ENCODE measurements at regions not wholly inside any gene's neighbourhood (a gene's known extent, or its start where the extent isn't known, plus 50 kb on each side); places are given as distances from the start of the nearest gene placed in this dataset.

DNA sequence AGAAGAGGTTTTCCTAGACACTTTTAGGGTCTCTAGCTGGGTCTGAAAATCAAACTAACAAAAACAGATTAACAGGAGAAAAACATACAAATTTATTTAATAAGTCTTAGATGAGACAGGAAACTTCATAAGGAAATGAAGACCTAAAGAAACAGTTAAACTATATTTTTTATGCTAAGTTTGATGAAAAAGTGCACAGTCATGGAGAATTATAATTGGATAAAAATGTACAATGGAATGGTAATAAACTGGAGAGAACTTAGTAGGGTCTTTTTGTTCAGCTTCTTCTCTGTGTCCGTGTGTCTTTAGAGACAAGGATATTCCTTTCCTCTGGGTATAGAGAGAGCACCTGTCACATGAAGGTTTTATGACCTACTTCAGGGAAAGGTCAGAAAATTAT is 323.4 kb downstream of the RAB38 start:
- TF ChIP-seq, protein P1, sequence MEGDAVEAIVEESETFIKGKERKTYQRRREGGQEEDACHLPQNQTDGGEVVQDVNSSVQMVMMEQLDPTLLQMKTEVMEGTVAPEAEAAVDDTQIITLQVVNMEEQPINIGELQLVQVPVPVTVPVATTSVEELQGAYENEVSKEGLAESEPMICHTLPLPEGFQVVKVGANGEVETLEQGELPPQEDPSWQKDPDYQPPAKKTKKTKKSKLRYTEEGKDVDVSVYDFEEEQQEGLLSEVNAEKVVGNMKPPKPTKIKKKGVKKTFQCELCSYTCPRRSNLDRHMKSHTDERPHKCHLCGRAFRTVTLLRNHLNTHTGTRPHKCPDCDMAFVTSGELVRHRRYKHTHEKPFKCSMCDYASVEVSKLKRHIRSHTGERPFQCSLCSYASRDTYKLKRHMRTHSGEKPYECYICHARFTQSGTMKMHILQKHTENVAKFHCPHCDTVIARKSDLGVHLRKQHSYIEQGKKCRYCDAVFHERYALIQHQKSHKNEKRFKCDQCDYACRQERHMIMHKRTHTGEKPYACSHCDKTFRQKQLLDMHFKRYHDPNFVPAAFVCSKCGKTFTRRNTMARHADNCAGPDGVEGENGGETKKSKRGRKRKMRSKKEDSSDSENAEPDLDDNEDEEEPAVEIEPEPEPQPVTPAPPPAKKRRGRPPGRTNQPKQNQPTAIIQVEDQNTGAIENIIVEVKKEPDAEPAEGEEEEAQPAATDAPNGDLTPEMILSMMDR (IDR thresholded peaks at IDR 0.05; ENCODE audit: low read depth, low read length) = no peak
- TF ChIP-seq EZH2phosphoT487 (IDR thresholded peaks at IDR 0.05; ENCODE audit: low read depth) = no peak
